Thyroid gland (tissue), 4 donors: ENCODE measurements at regions not wholly inside any gene's neighbourhood (a gene's known extent, or its start where the extent isn't known, plus 50 kb on each side); places are given as distances from the start of the nearest gene placed in this dataset.

Source experiments
- CTCF ChIP-seq, 6 experiments: fragments of 200-600 bp in 3 of 6; fragments of 450-650 bp in 3 of 6; sonication (generic) in 3 of 6; IDR thresholded peaks; one replicate each; pipeline ENCODE4 v1.5.1; 2016 to 2019; ENCODE audit warnings: antibody characterized with exemption in 6 of 6, mild to moderate bottlenecking in 2 of 6, inconsistent platforms in 1 of 6, moderate library complexity in 1 of 6
- POLR2A ChIP-seq, 2 donors: fragments of 450-650 bp; IDR thresholded peaks; one replicate each; pipeline ENCODE4 v1.6.1; 2017; ENCODE audit warnings: antibody characterized with exemption in 2 of 2, mild to moderate bottlenecking in 2 of 2, moderate library complexity in 1 of 2

GRCh38 chr9:108207561-108208165, 648.1 kb downstream of the ACTL7B start:
- TF ChIP-seq CTCF (IDR thresholded peaks at IDR 0.05) = no peak
- TF ChIP-seq POLR2A (IDR thresholded peaks at IDR 0.05) = no peak
